HEK293 (cell line): ENCODE measurements at regions not wholly inside any gene's neighbourhood (a gene's known extent, or its start where the extent isn't known, plus 50 kb on each side); places are given as distances from the start of the nearest gene placed in this dataset.

Source experiments
- CTCF ChIP-seq: fragments of 450-650 bp; formaldehyde crosslinking; IDR thresholded peaks from 2 replicates; pipeline ENCODE4 v1.5.1; 2016; ENCODE audit warnings: missing biosample characterization, missing genetic modification characterization
- KLF16 ChIP-seq: fragments of 450-650 bp; formaldehyde crosslinking; IDR thresholded peaks from 2 replicates; pipeline ENCODE4 v1.5.1; 2017; ENCODE audit warnings: missing biosample characterization, missing genetic modification characterization
- KLF9 ChIP-seq: fragments of 450-650 bp; formaldehyde crosslinking; IDR thresholded peaks from 2 replicates; pipeline ENCODE4 v1.5.1; 2016; ENCODE audit warnings: missing biosample characterization, missing genetic modification characterization, low read depth
- REST ChIP-seq: fragments of 450-650 bp; formaldehyde crosslinking; IDR thresholded peaks from 2 replicates; pipeline ENCODE4 v1.5.1; 2016; ENCODE audit warnings: missing biosample characterization, missing genetic modification characterization
- ZNF274 ChIP-seq, 2 experiments: fragments of 200-500 bp in 1 of 2; fragments of 450-650 bp in 1 of 2; sonication (Bioruptor generic) in 1 of 2; formaldehyde crosslinking in 1 of 2; IDR thresholded peaks; 2 replicates each; pipeline versions ENCODE4 v1.5.1 to v1.6.1; 2014 to 2016; ENCODE audit warnings: borderline replicate concordance in 1 of 2, inconsistent platforms in 1 of 2, low read length in 1 of 2, missing biosample characterization in 1 of 2, missing genetic modification characterization in 1 of 2
- ZNF768 ChIP-seq: fragments of 450-650 bp; formaldehyde crosslinking; IDR thresholded peaks from 2 replicates; pipeline ENCODE4 v1.5.1; 2018; ENCODE audit warnings: missing biosample characterization, mild to moderate bottlenecking, missing genetic modification characterization

GRCh38 chr3:178369811-178370210 lies 166.4 kb upstream of the KCNMB2 start:
- TF ChIP-seq CTCF (tag by site-specific recombination) (no peak), KLF16 (tag by site-specific recombination) (no peak), ZNF768 (no peak), KLF9 (tag by site-specific recombination) (no peak), REST (tag by site-specific recombination) (no peak), ZNF274 (IDR thresholded peaks at IDR 0.05; ENCODE audit: low read length) (no peak), ZNF274 (tag by site-specific recombination; IDR thresholded peaks at IDR 0.05; ENCODE audit: borderline replicate concordance) (no peak)
